ENCODE measurements at regions not wholly inside any gene's neighbourhood (a gene's known extent, or its start where the extent isn't known, plus 50 kb on each side); places are given as distances from the start of the nearest gene placed in this dataset.

DNA sequence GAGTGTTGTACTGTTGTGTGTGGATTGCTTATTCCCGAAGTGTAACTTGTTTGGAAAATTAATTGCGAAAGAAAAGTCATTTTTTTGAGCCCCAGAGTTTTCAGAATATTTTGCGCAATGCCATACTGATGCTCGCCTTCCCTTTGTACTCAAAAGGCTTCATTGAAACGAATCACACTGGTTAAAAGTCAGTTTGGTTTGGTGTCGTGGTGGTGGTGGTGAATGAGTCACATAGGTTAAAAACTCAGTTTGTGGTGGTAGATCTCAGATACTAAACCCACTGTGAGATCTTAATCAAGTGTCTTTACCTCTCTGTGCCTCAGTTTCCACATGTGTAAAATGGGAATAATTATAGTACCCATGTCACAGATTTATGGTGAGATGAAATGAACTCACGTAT is 61.1 kb upstream of the IL6 start:
- TF ChIP-seq GABPA (IDR thresholded peaks at IDR 0.05; ENCODE audit: borderline replicate concordance, insufficient read depth, low read length) = no peak
- TF ChIP-seq, protein P1, sequence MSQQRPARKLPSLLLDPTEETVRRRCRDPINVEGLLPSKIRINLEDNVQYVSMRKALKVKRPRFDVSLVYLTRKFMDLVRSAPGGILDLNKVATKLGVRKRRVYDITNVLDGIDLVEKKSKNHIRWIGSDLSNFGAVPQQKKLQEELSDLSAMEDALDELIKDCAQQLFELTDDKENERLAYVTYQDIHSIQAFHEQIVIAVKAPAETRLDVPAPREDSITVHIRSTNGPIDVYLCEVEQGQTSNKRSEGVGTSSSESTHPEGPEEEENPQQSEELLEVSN (IDR thresholded peaks at IDR 0.05) = no peak
- TF ChIP-seq SIRT6 (IDR thresholded peaks at IDR 0.05; ENCODE audit: low read length) = no peak
- no peak for TF ChIP-seq BCL11A (IDR thresholded peaks at IDR 0.05; ENCODE audit: low read depth in 2 of 2, low read length in 2 of 2)
- Histone ChIP-seq H3K27ac (ENCODE audit: low read depth, low read length) (no peak overlapping the region), H4K8ac (ENCODE audit: extremely low read depth, insufficient read depth, low read length) (no peak overlapping the region), H3K4me3 (ENCODE audit: extremely low read depth in 1 of 4, insufficient read depth in 2 of 4, low read depth in 3 of 4, low read length in 4 of 4) (no peak overlapping the region), H3K9me3 (ENCODE audit: insufficient read depth in 2 of 2, low read depth in 1 of 2, low read length in 1 of 2) (no peaks in the 10 kb centered on the region; a peak in 1 of 4 replicates), H2BK120ac (replicated peaks; ENCODE audit: low read depth, low read length) (no peak overlapping the region), H3K4me1 (replicated peaks in 1 of 4; ENCODE audit: control insufficient read depth in 3 of 4, insufficient read depth in 4 of 4, low read length in 3 of 4) (peaks cover 5 to 16% (median 13%) of the 10 kb centered on the region in 4 experiments), H2BK12ac (ENCODE audit: low read depth, low read length) (0 out of 2 replicates have a peak overlapping the region, but pooled peaks have one; percentile 60), H2BK20ac (ENCODE audit: low read length) (peak overlapping the region; percentile 7), H2AFZ (ENCODE audit: low read length) (no peak overlapping the region), H2BK5ac (ENCODE audit: low read depth, low read length) (peak overlapping the region; percentile 45; the same call in 1 of the 2 replicates), H3K4me2 (ENCODE audit: insufficient read depth in 1 of 2, low read depth in 2 of 2, low read length in 2 of 2) (no peak overlapping the region), H3K4ac (replicated peaks; ENCODE audit: insufficient read length, low read depth, low read length) (no peak overlapping the region), H4K91ac (replicated peaks; ENCODE audit: insufficient read length, low read length) (no peak overlapping the region), H4K5ac (ENCODE audit: insufficient read length, low read depth, low read length) (no peak overlapping the region), H3K23ac (ENCODE audit: insufficient read length) (no peak overlapping the region), H2AK5ac (ENCODE audit: low read depth, low read length) (no peak overlapping the region), H3K36me3 (ENCODE audit: control insufficient read depth in 2 of 4, insufficient read depth in 4 of 4, low read length in 3 of 4) (no peaks in the 10 kb centered on the region), H3K23me2 (ENCODE audit: low read depth, low read length) (peaks cover 2% of the 10 kb centered on the region; the same call in 1 of the 2 replicates), H3K79me1 (ENCODE audit: low read depth, low read length) (no peaks in the 10 kb centered on the region), H3K14ac (ENCODE audit: insufficient read length) (no peak overlapping the region), H3K27me3 (replicated peaks in 1 of 4; ENCODE audit: control insufficient read depth in 3 of 4, extremely low read depth in 1 of 4, insufficient read depth in 3 of 4, low read length in 3 of 4) (no peaks in the 10 kb centered on the region), H3K18ac (ENCODE audit: extremely low read depth, low read length) (no peak overlapping the region), H3K9ac (replicated peaks in 1 of 4; ENCODE audit: extremely low read depth in 1 of 4, low read depth in 3 of 4, low read length in 3 of 4) (no peak overlapping the region), H3K56ac (replicated peaks; ENCODE audit: insufficient read length, low read depth, low read length) (no peak overlapping the region), H4K20me1 (replicated peaks in 1 of 2; ENCODE audit: control insufficient read depth in 1 of 2, insufficient read depth in 2 of 2, low read length in 2 of 2) (no peaks in the 10 kb centered on the region), H2BK15ac (ENCODE audit: low read length) (no peak overlapping the region; the same call in 1 of the 2 replicates), H3K79me2 (ENCODE audit: control insufficient read depth in 1 of 2, insufficient read depth in 2 of 2, low read length in 2 of 2) (no peaks in the 10 kb centered on the region)
- CTCF ChIA-PET (ENCODE audit: partially characterized antibody) = no interaction called here
- FAIRE-seq (no peak), DNase-seq (ENCODE audit: low read depth in 1 of 2, low spot score in 2 of 2) (no peak)
- WGBS, 2 experiments (ENCODE audit: extremely low coverage in 1 of 2, insufficient coverage in 1 of 2, insufficient read length in 1 of 2, insufficient replicate concordance in 2 of 2, low coverage in 1 of 2, low lambda C conversion rate in 2 of 2, missing lambda C conversion rate in 1 of 2) = 89% methylated on average over 7 of the region's 7 CpGs; no CpG with 5 or more reads in 1 of the 2 experiments
- POLR2A ChIA-PET (ENCODE audit: partially characterized antibody) = interaction anchor here (1.3 kb wide), 1 partner anchor 43 kb away, joined by 4 read pairs; no protein-coding TSS in a partner anchor
